SK-N-SH (cell line): ENCODE measurements at regions not wholly inside any gene's neighbourhood (a gene's known extent, or its start where the extent isn't known, plus 50 kb on each side); places are given as distances from the start of the nearest gene placed in this dataset.

Experiments used
- CTCF ChIP-seq: fragments of 200-600 bp; sonication (generic); IDR thresholded peaks from 2 replicates; pipeline ENCODE4 v1.6.1; 2017; ENCODE audit warnings: antibody characterized with exemption, mild to moderate bottlenecking, moderate library complexity
- EZH2phosphoT487 ChIP-seq: fragments of 200-600 bp; sonication (generic); IDR thresholded peaks from 2 replicates; pipeline ENCODE4 v1.6.1; 2017; ENCODE audit warnings: low read depth, mixed run types, mild to moderate bottlenecking, antibody characterized with exemption, moderate library complexity, borderline replicate concordance
- MXI1 ChIP-seq: IDR thresholded peaks from 2 replicates; pipeline ENCODE4 v1.6.1; 2012; ENCODE audit warnings: mild to moderate bottlenecking, low read depth, low read length, improper control_type of control experiment
- POLR2AphosphoS5 ChIP-seq: IDR thresholded peaks from 2 replicates; pipeline ENCODE4 v1.6.1; 2012; ENCODE audit warnings: low read depth, low read length
- RAD21 ChIP-seq: IDR thresholded peaks from 2 replicates; pipeline ENCODE4 v1.6.1; 2012; ENCODE audit warnings: mild to moderate bottlenecking, low read length
- RCOR1 ChIP-seq: fragments of 150-350 bp; IDR thresholded peaks from 2 replicates; pipeline ENCODE4 v1.6.1; 2017; ENCODE audit warnings: antibody characterized with exemption, low read length
- RXRA ChIP-seq: IDR thresholded peaks from 2 replicates; pipeline ENCODE4 v1.4.0; 2012; ENCODE audit warnings: low read depth, mild to moderate bottlenecking, borderline replicate concordance
- SIN3A ChIP-seq: IDR thresholded peaks from 2 replicates; pipeline ENCODE4 v1.6.1; 2012; ENCODE audit warnings: low read depth, mild to moderate bottlenecking, low read length, moderate library complexity, borderline replicate concordance
- SMC3 ChIP-seq: IDR thresholded peaks from 2 replicates; pipeline ENCODE4 v1.6.1; 2012; ENCODE audit warnings: low read depth, low read length, improper control_type of control experiment
- TAF1 ChIP-seq: IDR thresholded peaks from 2 replicates; pipeline ENCODE4 v1.6.1; 2012; ENCODE audit warnings: low read depth, mild to moderate bottlenecking, low read length, moderate library complexity, borderline replicate concordance
- TCF12 ChIP-seq: IDR thresholded peaks from 2 replicates; pipeline ENCODE4 v1.4.0; 2012

GRCh38 chr18:78809845-78810244 lies 169.8 kb upstream of the SALL3 start:
- TF ChIP-seq CTCF, result no peak
- no peak for TF ChIP-seq RXRA
- no peak for TF ChIP-seq TAF1
- no peak for TF ChIP-seq TCF12
- no peak for TF ChIP-seq RCOR1
- TF ChIP-seq RAD21, result no peak
- no peak for TF ChIP-seq POLR2AphosphoS5
- no peak for TF ChIP-seq SIN3A
- TF ChIP-seq EZH2phosphoT487, result no peak
- no peak for TF ChIP-seq SMC3
- TF ChIP-seq MXI1, result no peak
